HG03159 (cell line): ENCODE measurements at regions not wholly inside any gene's neighbourhood (a gene's known extent, or its start where the extent isn't known, plus 50 kb on each side); places are given as distances from the start of the nearest gene placed in this dataset.
A peak's percentile ranks its signal among the peaks of the same experiment; 100 is the strongest.
"Not testable (repeated sequence)": the region's sequence is repeated elsewhere in the genome, so short reads cannot be mapped to it uniquely, and the experiment has no call there.

Experiments used
- ATAC-seq: cut with Tn5 transposase; IDR thresholded peaks from one replicate; pipeline ENCODE4 v1.9.1; 2021; ENCODE audit warnings: mild to moderate bottlenecking, moderate library complexity; ENCODE audit not compliant: unreplicated experiment

DNA sequence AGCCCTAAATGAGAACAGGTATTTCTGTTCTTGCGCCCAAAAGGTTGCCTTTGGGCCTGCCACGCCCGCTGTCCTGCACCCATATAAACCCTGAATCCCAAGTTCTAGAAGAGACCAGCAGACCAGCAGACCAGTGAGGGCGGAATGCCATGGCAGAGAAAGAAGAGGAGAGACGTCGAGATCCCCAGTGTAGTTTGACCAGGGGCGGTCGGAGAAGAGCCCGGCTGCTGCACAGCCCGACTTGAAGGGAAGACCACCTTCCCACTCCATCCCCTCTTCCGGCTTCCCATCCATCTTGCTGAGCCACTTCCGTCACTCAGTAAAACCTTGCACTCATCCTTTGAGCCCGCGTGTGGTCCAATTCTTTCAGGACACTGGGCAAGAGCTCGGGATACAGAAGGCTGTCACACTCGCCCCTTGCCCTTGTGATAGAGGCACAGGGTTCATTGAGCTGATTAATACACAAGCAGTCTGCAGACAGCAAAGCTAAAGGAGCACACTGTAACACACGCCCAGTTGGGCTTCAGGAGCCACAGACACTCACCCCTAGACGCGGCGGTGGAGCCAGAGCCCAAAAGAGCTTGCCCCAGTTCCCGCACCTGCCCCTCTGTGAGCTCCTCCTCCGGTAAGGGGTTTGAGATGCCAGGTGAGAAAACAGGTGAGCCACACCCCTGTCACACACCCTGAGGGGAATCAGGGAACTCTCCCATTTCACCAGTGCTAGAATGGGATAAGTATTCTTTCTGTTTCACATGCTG lies 230.8 kb downstream of the PCDH10 start:
- no peak for ATAC-seq

DNA sequence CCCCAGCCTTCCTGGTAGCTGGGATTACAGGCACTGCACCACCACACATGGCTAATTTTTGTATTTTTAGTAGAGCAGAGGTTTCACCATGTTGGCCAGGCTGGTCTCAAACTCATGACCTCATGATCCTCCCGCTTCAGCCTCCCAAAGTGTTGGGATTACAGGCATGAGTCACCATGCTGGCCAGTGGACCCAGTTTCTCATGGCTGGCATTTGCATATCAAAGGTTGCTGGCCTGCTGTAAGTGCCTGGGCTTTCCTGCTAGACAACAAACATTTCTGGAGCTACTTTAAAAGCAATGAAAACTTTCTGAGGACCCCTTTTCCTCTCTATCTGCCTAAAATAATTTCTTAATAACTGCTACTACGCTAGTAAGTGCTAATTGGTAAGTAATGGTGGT lies 228.2 kb downstream of the PCDH10 start:
- ATAC-seq, result no peak

DNA sequence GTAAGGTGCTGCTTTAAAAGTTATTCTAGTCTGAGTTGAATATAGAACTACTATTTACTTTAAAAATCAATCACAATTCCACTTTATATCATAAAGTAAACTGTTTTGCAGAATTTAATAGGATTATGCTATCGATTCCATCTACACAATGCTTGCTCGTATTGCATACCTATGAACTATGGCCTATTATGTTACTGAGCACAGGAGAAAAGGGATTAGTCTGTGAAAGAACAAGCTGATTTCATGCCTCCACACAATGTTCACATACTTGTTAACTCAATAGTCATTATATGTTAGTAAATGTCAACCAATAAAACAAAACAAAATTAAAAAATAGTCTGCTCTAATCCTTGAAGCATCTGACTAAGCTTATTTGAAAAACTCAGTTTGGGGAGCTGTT lies 223.6 kb downstream of the PCDH10 start:
- ATAC-seq, result no peak

DNA sequence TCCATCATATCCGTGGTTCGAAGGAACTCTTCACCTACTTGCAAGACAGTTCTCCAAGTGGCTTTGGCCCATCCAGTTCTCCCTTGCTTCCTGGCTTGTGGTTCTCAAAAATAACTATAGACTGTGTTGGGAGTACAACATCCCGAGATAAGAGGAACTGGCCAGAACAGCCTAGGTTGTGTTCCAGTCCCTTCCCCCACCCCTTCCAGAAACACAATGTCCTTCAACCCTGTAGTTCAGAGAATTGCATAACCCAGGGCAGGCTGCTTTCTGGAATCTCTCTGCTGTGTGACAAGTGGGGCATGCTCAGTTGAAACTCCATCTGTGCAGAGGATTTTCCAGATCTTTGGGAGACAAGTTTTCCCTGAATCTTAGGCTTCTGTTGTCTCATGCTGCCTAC lies 206.5 kb downstream of the PCDH10 start:
- ATAC-seq, result no peak

DNA sequence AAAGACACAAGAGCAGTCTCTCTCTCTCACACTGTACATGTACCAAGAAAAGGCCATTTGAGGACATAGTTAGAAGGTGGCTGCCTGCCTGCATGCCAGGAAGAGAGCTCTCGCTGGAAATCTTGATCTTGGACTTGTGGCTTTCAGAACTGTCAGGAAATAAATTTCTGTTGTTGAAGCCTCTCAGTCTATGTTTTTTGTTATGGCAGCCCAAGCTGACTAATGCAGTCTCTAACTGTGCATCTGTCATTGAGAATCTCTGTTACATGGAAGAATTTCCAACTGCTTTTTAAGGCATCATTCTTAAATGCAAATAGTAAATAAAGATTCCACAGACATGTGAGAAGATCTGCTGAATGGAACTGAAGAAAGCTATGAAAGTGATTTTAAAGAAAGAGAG lies 198.3 kb downstream of the PCDH10 start:
- no peak for ATAC-seq

DNA sequence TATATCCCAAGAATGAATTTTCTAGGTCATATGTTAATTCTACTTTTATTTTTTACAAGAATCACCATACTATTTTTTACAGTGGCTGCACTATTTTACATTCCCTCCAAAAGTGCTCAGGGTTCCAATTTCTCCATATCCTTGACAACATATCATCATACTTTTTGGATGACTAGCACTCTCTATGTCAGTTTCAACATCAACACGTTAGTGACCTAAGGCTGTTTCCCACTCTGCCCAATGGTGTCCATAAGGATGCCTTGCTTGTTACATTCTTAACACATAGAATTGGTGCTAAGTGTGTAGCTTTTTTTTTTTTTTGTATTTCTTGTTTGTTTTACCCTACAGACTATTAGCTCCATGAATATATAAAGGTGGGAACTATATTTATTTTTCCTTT lies 175.4 kb downstream of the PCDH10 start:
- ATAC-seq, result no peak

DNA sequence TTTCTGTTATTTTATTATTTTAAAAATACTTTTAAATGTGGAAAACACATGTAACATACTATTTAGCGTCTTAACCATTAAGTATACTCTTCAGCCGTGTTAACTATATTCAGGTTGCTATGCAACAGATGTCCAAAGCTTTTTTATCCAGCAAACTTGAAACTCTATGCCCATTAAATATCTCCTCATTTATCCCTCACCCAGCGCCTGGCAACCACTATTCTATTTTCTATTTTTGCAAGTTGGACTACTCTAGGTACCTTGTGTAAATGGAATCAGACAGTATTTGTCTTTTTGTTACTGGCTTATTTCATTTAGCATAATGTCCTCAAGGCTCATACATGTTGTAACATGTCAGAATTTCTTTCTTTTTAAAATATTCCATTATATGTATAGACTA lies 174.6 kb downstream of the PCDH10 start:
- ATAC-seq, result no peak

DNA sequence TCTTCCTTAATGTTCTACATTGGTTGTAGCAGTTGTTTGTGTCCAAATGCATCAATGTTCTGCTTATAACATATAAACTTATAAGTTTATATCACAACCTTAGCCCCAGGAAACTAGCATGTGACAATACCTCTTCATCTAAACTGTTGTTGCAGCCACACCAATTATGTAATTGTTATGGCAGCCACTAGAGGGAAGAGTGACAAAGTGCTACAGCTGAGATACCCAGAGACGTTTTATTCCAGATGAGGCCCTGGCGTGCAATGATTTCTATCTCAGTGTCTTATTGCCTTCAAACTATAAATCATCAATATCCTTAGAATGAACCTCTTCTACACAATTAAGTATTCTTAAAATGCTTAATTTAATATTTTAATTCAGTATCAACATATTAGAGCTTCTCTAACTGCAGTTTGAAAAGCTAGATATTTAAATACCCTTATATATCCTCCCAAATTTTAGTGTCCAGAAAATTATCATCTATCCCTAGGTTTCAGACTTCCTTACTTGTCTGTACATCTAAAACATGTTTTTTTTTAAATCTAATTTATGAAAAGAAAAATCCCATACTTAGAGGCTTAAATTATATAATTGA lies 171.6 kb downstream of the PCDH10 start:
- ATAC-seq, result peak; percentile 89

DNA sequence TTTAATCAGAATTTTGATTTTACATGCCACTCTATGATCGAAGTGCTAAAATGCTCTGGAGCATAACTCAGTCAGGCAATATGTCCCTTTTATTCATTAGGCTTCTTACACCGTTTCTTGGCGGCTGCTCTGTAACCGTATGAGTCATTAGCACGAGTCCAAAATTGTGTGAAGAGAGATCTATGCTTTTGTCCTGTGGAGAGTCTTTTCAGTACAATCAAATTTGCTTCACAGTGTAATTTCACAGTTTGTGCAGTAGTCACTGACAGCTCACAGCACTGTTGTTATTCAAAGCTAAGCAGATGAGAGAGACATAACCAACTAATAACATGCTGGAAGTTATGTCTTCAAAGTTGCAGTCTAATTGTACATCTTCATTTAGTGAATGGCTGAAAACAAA lies 167.8 kb downstream of the PCDH10 start:
- ATAC-seq, result no peak

DNA sequence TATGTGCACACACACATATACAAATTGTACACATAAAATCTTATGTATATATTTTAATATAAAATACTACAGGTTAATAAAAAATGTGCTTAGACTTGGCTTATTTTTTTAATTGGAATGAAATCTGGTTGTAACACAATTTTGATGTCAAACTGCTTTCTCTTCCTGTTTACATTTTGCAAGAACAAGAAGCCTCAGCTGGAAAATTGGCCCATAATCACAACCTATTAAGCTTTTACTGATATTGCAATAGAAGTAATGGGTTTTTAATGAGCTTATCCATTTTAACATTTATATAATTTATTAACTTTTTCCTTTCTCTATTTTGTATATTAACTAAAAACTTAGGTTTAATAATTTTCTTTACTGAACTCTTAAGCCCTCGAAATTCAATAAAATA lies 165.9 kb downstream of the PCDH10 start:
- no peak for ATAC-seq

DNA sequence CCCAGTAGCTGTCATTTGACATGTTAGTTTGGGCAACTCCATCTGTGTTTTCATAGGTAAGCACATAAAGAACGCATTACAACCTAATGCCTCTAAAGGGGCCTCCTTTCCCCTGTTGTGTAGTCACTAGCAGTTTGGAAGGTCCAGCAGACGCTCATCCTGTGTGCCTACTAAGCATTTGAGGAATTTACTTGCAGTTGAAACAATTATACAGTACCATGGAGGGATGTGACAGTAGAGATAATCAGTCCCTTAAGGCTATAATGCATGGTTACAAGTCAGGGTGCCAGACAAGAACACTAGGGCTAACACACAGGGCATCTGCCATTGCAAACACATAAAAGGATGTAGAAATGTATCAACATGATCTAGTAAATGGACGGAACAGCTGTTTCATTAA lies 138.3 kb downstream of the PCDH10 start:
- ATAC-seq, result no peak

DNA sequence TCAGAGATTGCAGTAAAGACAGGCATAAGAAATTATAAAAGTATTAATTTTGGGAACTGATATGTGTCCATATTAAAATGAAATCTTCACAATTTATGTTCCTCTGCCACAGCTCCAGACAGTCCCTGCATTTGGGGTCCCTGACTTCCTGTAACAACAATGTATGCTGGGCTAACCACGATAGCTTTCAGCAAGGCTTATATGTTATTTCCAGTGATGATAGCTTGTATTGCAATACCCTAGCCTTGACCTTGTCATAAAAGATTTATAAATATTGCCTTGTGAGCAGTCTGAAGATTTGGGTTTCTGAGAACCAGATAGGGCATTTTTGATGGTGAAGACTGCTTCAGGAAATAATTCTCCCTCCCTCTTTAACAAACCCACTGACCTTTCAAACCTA lies 129.5 kb downstream of the PCDH10 start:
- ATAC-seq, result no peak

DNA sequence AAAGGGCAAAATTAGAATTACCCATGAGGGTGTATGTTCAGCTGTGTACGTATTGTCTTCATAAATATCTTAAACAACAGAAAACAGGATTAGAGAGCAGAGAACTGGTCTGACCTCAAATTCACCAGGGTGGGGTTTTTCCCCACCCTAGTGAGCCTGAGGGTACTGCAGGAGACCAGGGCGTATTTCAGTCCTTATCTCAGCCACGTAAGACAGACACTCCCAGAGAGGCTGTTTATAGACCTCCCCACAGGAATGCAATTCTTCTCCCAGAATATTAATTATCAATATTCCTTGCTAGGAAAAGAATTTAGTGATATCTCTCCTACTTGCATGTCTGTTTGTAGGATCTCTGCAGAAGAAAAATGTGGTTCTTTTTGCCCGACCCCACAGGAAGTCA lies 128.8 kb downstream of the PCDH10 start:
- ATAC-seq, result not testable (repeated sequence)

DNA sequence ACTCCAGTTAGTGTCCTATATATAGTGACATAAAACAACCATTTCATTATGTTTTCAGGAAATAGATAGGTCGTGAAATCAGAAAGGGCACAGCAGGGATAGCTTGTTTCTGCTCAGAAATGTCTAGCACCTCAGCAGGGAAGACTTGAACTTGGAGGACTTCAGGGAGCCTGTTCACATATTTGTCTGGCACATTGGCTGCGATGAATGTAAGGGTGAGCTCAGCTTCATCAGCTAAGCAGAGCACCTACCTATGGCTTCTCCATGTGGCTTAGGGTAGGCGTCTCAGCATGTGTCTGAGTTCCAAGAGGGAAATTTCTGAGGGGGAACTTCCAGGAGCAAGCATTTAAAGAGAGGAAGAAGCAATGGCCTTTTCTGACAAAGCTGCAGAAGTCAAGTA lies 126.2 kb downstream of the PCDH10 start:
- no peak for ATAC-seq

DNA sequence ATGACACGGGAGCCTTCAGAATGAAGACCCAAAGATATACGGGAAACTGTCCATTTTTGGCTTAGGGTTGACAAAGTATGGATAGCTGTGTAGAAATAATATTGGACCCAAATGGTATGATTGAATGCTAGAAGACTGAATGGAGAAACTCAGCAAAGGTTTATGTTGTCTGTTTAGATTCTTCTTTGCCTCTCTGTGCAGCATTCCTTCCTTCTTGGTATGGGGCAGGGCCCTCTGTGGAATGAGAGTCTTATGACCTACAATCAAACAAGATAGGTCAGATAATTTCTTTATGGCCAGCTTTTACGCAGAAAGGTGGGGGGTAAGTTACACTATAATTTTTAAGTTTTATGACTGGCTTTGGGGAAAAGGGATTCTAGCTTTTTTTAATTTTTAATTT lies 124.3 kb downstream of the PCDH10 start:
- ATAC-seq, result no peak

DNA sequence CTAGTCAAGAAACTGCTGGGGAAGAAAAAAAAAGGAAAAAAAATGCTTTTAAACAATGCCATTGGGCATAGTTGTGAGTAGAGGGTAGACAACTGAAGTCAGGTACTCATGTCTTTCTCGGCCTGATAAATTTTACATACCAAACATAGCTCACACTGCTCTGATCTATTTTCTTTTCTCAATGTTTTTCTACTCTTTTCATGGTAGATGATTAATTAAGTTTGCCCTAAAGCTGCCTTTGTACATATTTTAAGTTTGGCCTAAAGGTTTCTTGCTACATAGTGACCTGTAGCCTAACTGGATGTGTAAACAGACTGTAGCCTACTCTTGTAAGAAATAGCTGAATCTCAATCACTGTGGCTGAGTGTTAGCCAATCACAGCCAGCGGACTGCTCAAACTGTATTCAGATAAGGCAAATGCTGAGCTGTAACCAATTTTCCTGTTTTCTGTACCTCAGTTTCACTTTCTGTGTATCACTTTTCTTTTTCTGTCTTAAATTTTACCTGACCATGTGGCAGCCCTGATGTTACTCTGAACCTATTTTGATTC lies 121.0 kb downstream of the PCDH10 start:
- ATAC-seq, result peak; percentile 61

DNA sequence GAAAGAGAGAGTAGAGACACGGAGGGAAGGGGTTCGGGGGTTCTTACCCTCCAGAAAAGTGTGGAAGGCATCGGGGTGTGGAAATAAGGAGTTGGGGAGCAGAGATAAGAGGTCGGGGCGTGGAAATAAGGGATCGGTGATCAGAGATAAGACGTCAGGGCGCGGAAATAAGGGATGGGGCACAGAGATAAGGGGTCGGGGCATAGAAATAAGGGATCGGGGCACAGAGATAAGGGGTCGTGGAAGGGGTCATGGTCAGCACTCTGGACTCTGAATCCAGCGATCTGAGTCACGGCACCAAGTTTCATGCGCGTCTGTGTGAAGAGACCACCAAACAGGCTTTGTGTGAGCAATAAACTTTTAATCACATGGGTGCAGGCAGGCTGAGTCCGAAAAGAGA lies 119.1 kb downstream of the PCDH10 start:
- ATAC-seq, result no peak

DNA sequence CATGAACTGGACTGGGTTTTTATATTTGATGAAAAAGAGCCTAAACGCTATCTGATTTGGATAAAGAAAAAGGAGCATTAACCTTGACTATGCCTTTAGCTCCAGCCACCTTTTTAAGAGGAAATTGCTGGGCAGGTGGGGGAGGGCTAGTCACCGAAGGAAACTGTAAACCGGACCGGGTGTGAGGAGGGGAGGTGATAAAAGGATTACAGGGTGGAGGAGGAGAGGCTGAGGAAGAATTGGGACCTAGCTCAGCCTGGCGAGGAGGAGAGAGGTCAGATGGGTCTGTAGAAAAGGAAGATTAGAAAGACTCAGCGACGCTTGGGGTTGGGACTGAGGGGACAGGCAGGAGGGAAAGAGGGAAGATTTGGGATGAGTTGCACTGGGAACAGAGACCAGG lies 118.4 kb downstream of the PCDH10 start:
- not testable (repeated sequence) for ATAC-seq

DNA sequence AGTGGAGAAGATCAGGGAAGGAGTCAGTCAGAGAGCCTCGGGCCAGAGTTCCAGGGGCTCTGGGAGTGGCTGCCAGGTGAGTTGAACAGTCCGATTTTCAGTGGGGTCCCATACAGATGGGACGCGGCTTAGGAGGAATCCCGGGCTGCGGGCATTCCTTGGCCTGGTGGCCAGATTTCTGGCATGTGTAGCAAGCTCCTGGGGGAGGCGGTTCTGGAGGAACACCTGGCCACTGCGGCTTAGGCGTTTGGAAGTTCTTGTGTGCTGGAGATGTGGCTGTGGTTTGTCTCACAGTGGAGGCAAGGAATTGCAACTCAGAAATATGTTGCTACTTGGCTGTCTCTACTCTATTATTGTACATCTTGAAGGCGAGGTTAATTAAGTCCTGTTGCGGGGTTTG lies 117.9 kb downstream of the PCDH10 start:
- not testable (repeated sequence) for ATAC-seq

DNA sequence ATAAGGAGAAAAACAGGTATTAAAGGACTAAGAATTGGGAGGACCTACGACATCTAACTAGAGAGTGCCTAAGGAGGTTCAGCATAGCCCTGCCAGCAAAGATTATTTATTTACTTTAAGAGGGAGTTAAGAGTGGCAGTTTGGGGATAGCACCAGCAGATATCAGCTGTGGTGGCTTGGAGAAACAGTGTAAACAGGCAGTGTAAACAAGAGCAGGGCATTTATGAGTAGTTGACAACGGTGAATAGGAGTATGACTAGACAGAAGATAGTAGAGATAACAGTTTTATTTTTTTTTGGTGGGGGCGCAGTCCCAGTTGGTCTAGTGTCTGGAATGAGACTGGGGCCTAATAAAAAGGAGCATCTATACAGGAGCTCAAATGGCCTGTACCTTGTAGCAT lies 115.2 kb downstream of the PCDH10 start:
- ATAC-seq, result not testable (repeated sequence)

DNA sequence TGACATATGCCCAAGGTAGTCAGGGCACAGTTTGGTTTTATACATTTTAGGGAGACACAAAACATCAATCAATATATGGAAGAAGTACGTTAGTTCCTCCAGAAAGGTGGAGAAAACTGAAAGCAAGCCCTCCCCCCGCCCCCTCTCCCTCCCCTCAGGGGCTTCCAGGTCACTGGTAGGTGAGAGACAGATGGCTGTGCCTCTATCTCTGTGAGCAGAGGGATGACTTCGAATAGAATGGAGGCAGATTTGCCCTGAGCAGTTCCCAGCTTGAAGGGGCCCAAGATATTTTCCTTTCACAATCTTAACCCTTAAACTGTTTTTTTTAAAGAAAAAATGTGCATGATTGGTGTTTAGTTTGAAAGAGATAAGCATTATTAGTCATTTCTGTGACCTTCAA lies 114.0 kb downstream of the PCDH10 start:
- no peak for ATAC-seq

DNA sequence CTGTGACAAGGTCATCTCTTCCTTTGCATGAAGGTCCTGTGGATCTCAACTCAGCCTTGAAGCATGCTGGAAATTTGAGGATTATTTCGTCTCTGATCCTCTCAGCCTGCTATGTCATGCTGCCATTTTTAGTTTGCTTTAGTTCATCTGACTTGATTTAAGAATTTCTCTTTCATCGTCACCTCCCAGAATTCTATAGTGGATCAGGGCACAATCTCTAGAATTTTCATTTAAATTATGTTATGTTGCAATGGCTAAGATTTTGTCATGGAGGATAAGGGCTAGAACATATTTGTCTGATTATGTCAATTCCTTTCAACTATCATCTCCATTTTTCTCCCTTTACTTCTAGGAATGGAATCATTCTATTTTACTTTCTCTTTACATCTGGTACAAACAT lies 98.8 kb downstream of the PCDH10 start:
- no peak for ATAC-seq

DNA sequence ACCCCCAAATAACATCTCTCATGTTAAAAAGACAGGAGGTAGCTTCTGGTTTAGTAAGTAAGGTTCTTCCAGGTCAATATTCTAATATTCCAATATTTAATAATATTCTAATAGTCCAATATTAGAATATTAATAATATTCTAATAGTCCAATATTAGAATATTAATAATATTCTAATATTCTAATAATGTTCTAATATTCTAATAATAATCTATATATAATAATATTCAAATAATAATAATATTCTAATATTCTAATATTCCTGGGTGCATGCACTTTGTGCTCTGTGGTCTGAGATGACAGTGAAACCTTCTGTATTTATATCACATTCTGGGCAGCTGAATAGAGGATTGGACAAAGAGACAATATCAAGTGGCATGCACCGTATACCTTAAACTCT lies 96.1 kb downstream of the PCDH10 start:
- ATAC-seq, result no peak
